Mesothelial cell of epicardium (in vitro differentiated cells): ENCODE measurements at regions not wholly inside any gene's neighbourhood (a gene's known extent, or its start where the extent isn't known, plus 50 kb on each side); places are given as distances from the start of the nearest gene placed in this dataset.

Source experiments
- DNase-seq, 2 experiments: peaks; one replicate each; pipeline ENCODE4 v3.0.0; 2021; ENCODE audit warnings: low spot score in 2 of 2; ENCODE audit not compliant: unreplicated experiment in 2 of 2
- H3K27ac Mint-ChIP-seq: 2 replicates; pipeline ENCODE4 v1.8.0; 2021; ENCODE audit warnings: mixed read lengths
- H3K27me3 Mint-ChIP-seq: 2 replicates; pipeline ENCODE4 v1.8.0; 2021; ENCODE audit warnings: low read depth, mixed read lengths
- H3K36me3 Mint-ChIP-seq: 2 replicates; pipeline ENCODE4 v1.8.0; 2021; ENCODE audit warnings: mixed read lengths
- H3K4me1 Mint-ChIP-seq: 2 replicates; pipeline ENCODE4 v1.8.0; 2021; ENCODE audit warnings: mixed read lengths
- H3K4me3 Mint-ChIP-seq: 2 replicates; pipeline ENCODE4 v1.8.0; 2021; ENCODE audit warnings: mild to moderate bottlenecking, moderate library complexity, mixed read lengths
- H3K9me3 Mint-ChIP-seq: 2 replicates; pipeline ENCODE4 v1.8.0; 2021; ENCODE audit warnings: mixed read lengths
- CTCF ChIP-seq: fragments of 200-600 bp; sonication (generic); IDR thresholded peaks from one replicate; pipeline ENCODE4 v1.5.0; 2021; ENCODE audit warnings: antibody characterized with exemption; ENCODE audit not compliant: unreplicated experiment

GRCh38 chr3:24835510-24835909 lies 340.9 kb upstream of the THRB start:
- no peak overlapping the region for H3K4me3 Mint-ChIP-seq
- H3K27ac Mint-ChIP-seq, result no peak overlapping the region
- no peaks in the 10 kb centered on the region for H3K9me3 Mint-ChIP-seq
- no peaks in the 10 kb centered on the region for H3K36me3 Mint-ChIP-seq
- peaks cover 5% of the 10 kb centered on the region for H3K27me3 Mint-ChIP-seq
- DNase-seq, result no peak
- H3K4me1 Mint-ChIP-seq, result peaks cover 36% of the 10 kb centered on the region
- TF ChIP-seq CTCF, result no peak

GRCh38 chr3:24837601-24838000 lies 343.0 kb upstream of the THRB start:
- TF ChIP-seq CTCF, result no peak
- no peak overlapping the region for H3K27ac Mint-ChIP-seq
- DNase-seq, result no peak
- H3K36me3 Mint-ChIP-seq, result no peaks in the 10 kb centered on the region
- no peaks in the 10 kb centered on the region for H3K27me3 Mint-ChIP-seq
- no peaks in the 10 kb centered on the region for H3K9me3 Mint-ChIP-seq
- peaks cover 39% of the 10 kb centered on the region for H3K4me1 Mint-ChIP-seq
- H3K4me3 Mint-ChIP-seq, result no peak overlapping the region

GRCh38 chr3:24838533-24838932 lies 343.9 kb upstream of the THRB start:
- H3K36me3 Mint-ChIP-seq, result no peaks in the 10 kb centered on the region
- H3K9me3 Mint-ChIP-seq, result no peaks in the 10 kb centered on the region
- peaks cover 40% of the 10 kb centered on the region for H3K4me1 Mint-ChIP-seq
- no peak for TF ChIP-seq CTCF
- DNase-seq, result no peak
- H3K27ac Mint-ChIP-seq, result peak overlapping the region; percentile 66
- no peak overlapping the region for H3K4me3 Mint-ChIP-seq
- H3K27me3 Mint-ChIP-seq, result no peaks in the 10 kb centered on the region

GRCh38 chr3:24843955-24844354 lies 349.3 kb upstream of the THRB start:
- Mint-ChIP-seq H3K4me3 (no peak overlapping the region), H3K4me1 (peaks cover 45% of the 10 kb centered on the region), H3K36me3 (peaks cover 10% of the 10 kb centered on the region), H3K27ac (no peak overlapping the region), H3K9me3 (peaks cover 5% of the 10 kb centered on the region), H3K27me3 (no peaks in the 10 kb centered on the region)
- no peak for TF ChIP-seq CTCF
- no peak for DNase-seq

- DNase-seq, result no peak
- Mint-ChIP-seq H3K9me3 (peaks cover 9% of the 10 kb centered on the region), H3K36me3 (peaks cover 12% of the 10 kb centered on the region), H3K4me3 (no peak overlapping the region), H3K27me3 (no peaks in the 10 kb centered on the region), H3K4me1 (peaks cover 33% of the 10 kb centered on the region), H3K27ac (no peak overlapping the region)
- TF ChIP-seq CTCF, result no peak
Measured at GRCh38 chr3:24845524-24846155, 351.0 kb upstream of the THRB start.
